HG03457 (cell line): ENCODE measurements at regions not wholly inside any gene's neighbourhood (a gene's known extent, or its start where the extent isn't known, plus 50 kb on each side); places are given as distances from the start of the nearest gene placed in this dataset.

ENCODE experiments used
- ATAC-seq: cut with Tn5 transposase; IDR thresholded peaks from one replicate; pipeline ENCODE4 v1.9.1; 2021; ENCODE audit warnings: moderate number of reproducible peaks; ENCODE audit not compliant: unreplicated experiment

GRCh38 chr12:90899456-90900182 is 55.4 kb downstream of the CCER1 start:
- ATAC-seq, result no peak

GRCh38 chr12:90897986-90898385 is 57.0 kb downstream of the CCER1 start:
- ATAC-seq, result no peak

GRCh38 chr12:90897316-90897715 is 57.7 kb downstream of the CCER1 start:
- ATAC-seq, result no peak

- ATAC-seq, result no peak
Measured at GRCh38 chr12:90896821-90897220, 58.2 kb downstream of the CCER1 start.

- ATAC-seq, result no peak
Measured at GRCh38 chr12:90896164-90896563, 58.8 kb downstream of the CCER1 start.

- no peak for ATAC-seq
Measured at GRCh38 chr12:90888316-90888715, 66.7 kb downstream of the CCER1 start.

GRCh38 chr12:90883456-90883855 is 71.5 kb downstream of the CCER1 start:
- no peak for ATAC-seq

GRCh38 chr12:90871726-90872096 is 83.3 kb downstream of the CCER1 start:
- ATAC-seq, result no peak

GRCh38 chr12:90870971-90871725 is 83.8 kb downstream of the CCER1 start:
- no peak for ATAC-seq

GRCh38 chr12:90868626-90869025 is 86.3 kb downstream of the CCER1 start:
- ATAC-seq, result no peak

- no peak for ATAC-seq
Measured at GRCh38 chr12:90859591-90859990, 95.4 kb downstream of the CCER1 start.

GRCh38 chr12:90858252-90858651 is 96.7 kb downstream of the CCER1 start:
- ATAC-seq, result no peak

- no peak for ATAC-seq
Measured at GRCh38 chr12:90855534-90855933, 99.4 kb downstream of the CCER1 start.

- ATAC-seq, result peak; percentile 62
Measured at GRCh38 chr12:90854136-90854689, 100.8 kb downstream of the CCER1 start.

GRCh38 chr12:90851800-90852718 is 102.9 kb downstream of the CCER1 start:
- no peak for ATAC-seq

GRCh38 chr12:90842477-90842876 is 112.5 kb downstream of the CCER1 start:
- no peak for ATAC-seq

- no peak for ATAC-seq
Measured at GRCh38 chr12:90841336-90841735, 113.6 kb downstream of the CCER1 start.

GRCh38 chr12:90839346-90839745 is 115.6 kb downstream of the CCER1 start:
- no peak for ATAC-seq

GRCh38 chr12:90836689-90837088 is 118.3 kb downstream of the CCER1 start:
- ATAC-seq, result no peak

GRCh38 chr12:90833228-90833627 is 121.7 kb downstream of the CCER1 start:
- no peak for ATAC-seq

- ATAC-seq, result no peak
Measured at GRCh38 chr12:90832427-90832826, 122.5 kb downstream of the CCER1 start.
